Hematopoietic multipotent progenitor cell treated with erythropoietin and hydrocortisone succinate and interleukin-3 and kit ligand, for 4 days (in vitro differentiated cells): ENCODE measurements at regions not wholly inside any gene's neighbourhood (a gene's known extent, or its start where the extent isn't known, plus 50 kb on each side); places are given as distances from the start of the nearest gene placed in this dataset.
A peak's percentile ranks its signal among the peaks of the same experiment; 100 is the strongest.
"Not testable (repeated sequence)": the region's sequence is repeated elsewhere in the genome, so short reads cannot be mapped to it uniquely, and the experiment has no call there.

Source experiments
- DNase-seq: peaks from one replicate; pipeline ENCODE4 v3.0.0-alpha.2; 2015

DNA sequence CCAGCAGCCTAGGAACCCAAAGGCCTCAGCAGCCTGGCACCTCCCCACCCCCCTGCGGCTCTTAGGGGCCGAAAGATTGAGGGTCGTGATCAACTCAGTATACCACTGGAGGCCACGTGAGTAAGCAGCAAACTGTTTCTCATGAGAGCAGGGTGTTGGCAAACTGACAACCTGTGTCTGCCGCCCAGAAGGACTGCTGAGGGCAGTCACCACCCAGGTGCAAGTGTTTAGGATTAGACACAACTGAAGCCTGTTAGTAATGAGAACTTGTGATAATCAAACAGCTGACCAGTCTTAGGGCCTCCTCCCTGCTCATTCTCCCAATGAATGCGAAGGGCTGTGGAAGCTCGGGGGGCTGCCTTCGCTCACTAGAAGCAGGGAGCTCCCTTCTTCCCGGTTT is 128.8 kb downstream of the ARRDC4 start:
- DNase-seq = not testable (repeated sequence)

DNA sequence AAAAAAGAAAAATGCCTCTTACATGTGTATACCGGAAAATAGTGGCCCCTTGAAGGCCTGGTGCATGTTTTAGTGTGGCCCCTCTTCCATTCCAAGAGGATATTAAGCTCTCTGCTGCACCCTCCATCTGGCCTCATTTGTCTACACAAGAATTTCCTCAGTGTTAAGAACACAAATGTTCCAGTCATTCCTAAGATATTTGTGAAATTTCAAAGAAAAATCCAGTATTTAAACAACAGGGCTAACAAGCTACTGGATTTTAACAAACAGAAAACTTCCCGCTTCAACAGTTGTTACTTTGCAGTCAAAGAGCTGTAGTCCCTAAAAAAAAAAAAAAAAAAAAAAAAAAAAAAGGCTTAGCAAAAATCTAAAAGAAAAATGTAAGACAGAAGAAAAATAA is 137.5 kb downstream of the ARRDC4 start:
- not testable (repeated sequence) for DNase-seq

DNA sequence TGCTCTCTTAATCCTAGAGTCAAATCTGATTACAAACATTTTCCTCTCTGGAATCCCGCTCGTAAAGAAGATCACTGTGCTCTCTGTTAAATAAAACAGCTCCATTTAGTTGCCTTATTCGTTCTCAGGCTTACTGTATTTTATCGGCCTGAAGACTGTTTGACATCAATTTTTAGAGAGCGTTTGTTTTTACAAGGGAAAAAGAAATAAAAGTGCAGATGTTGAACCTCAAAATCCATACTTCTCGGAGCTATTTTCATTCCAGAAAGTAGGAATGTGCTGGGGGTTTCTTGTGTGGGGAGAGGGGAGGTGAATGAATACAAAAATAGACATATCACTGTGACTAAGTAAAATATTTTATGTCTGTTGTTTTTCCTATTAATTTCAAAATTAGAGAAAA is 140.1 kb downstream of the ARRDC4 start:
- DNase-seq = not testable (repeated sequence)

- DNase-seq = no peak
Measured at GRCh38 chr15:98103570-98103969, 143.1 kb downstream of the ARRDC4 start.

DNA sequence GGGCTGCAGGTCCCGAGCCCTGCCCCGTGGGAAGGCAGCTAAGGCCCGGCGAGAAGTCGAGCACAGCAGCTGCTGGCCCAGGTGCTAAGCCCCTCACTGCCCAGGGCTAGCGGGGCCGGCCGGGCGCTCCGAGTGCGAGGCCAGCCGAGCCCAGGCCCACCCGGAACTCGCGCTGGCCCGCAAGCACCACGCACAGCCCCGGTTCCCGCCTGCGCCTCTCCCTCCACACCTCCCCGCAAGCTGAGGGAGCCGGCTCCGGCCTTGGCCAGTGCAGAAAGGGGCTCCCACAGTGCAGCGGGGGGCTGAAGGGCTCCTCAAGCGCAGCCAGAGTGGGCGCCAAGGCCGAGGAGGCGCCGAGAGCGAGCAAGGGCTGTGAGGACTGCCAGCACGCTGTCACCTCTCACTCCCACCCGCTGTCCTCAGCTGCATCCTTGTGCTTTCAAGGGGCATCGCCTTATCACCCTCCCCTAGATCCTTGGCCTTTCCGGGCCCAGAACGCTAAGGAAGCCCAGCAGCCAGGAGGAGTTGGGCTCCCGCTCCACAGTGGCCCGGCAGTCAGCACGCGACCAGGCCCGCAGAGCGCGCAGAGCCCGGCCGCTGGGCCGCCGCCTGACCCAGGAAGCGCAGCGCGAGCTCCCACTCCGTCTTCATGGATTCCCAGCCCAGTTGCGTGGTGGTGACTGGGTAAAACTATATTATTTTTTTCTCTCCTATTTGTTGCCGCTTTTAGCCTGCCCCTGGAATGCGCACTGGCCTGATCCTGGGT is 144.1 kb downstream of the ARRDC4 start:
- DNase-seq = not testable (repeated sequence)

DNA sequence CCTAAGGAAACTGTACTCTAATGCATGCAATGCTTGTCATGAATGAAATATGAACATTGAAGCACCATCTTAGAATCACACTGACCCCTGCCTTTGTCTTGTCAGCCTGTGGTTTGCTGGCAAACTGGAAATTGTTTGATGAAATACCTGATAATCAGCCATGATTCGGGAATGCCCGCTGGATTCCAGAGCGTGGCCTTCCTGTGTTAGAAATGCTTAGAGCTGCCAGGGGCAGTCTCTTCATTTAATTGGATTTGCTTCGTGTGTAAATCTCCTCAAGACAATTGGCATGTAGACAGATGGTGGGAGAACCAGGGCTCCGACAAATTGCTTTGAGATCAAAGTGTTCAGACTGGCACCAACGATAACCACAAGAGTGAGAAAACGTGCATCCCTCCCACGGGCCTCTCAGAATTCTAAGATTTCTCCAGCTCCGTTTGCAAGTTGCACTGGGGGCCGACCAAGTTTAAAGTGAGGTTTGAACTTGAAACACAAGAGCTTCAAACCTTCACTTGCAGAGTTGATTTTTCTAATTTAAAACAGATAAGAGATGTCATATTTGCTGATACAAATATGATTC is 146.2 kb downstream of the ARRDC4 start:
- DNase-seq = not testable (repeated sequence)

DNA sequence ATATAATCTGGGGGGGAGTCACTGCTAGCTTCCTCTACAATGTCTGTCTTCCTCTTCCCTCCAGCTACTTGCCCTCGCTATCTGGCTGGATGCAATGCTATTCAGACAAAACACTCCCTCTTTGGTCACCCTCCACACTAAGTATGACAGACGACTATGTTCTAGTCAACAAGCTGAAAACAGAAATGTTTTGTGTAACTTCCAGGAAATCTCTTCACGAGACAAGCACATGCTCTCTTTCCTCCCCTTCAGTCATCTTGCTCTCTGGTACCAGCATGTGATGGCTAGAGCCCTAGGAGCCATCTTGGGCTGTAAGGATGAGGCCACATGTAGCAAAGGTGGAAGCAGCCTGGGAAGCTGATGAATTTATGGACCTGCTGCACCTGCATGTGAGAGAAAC is 151.3 kb downstream of the ARRDC4 start:
- DNase-seq = peak; percentile 18

GRCh38 chr15:98113327-98113726 is 152.8 kb downstream of the ARRDC4 start:
- DNase-seq = no peak

GRCh38 chr15:98120561-98120960 is 160.1 kb downstream of the ARRDC4 start:
- no peak for DNase-seq

GRCh38 chr15:98121536-98121935 is 161.0 kb downstream of the ARRDC4 start:
- no peak for DNase-seq

- DNase-seq = no peak
Measured at GRCh38 chr15:98121957-98122356, 161.5 kb downstream of the ARRDC4 start.

DNA sequence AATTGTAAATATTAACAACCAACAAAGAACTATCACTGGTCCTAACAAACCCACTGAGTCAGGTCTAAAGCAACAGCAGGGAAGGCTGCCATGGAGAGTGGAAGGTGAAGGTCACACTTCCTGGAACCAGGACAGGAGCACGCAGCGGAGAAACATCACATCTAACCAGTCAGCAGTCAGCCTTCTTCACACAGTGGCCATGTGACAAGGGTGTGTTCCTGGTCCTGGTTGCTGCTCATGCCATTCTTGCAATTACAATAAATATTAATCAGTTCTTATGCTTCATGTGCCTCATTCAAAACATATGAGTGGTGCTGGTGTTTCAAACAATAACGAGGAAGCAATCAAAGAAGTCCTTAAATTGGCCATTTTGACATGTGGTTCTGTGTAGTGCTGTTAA is 162.8 kb downstream of the ARRDC4 start:
- no peak for DNase-seq

DNA sequence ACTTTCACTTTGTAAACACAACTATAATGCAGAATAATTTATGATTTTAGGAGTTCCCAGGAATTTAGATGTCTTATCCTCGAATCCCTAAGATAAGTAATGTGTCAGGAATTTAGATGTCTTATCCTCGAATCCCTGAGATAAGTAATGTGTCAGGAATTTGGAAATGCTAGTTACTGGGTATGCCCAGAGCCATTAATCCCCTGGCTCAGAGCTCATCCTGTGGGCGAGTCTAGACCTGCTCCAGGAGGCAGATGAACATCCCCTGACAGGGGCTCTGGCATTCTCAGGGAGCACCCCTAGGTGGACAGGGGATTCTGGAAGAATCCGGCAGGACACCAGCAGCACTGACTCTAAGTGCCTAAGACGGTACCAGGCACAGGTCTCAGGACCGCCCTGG is 163.3 kb downstream of the ARRDC4 start:
- no peak for DNase-seq

DNA sequence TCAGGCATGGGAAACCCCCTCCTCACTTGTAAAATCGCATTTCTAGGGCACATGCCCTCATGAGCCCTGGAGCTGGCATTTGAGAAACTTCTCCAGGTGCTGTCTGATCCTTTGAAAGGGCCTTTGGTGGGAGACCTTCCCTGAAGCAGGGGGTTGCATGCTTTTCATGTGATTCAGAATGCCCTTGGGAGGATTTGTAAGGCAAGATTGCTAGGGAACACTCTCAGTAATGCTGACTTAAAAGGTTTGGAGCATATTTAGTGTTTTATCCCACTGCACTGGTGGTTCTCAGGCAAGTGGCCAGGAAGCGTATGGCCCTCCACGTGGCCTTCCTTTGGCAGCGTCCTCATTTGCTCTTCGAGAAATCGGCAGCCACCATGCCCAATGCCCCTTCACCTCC is 164.1 kb downstream of the ARRDC4 start:
- DNase-seq = no peak

- no peak for DNase-seq
Measured at GRCh38 chr15:98126326-98127085, 166.0 kb downstream of the ARRDC4 start.

GRCh38 chr15:98127586-98127985 is 167.1 kb downstream of the ARRDC4 start:
- no peak for DNase-seq

- no peak for DNase-seq
Measured at GRCh38 chr15:98131924-98132323, 171.4 kb downstream of the ARRDC4 start.

GRCh38 chr15:98134905-98135304 is 174.4 kb downstream of the ARRDC4 start:
- DNase-seq = no peak

- no peak for DNase-seq
Measured at GRCh38 chr15:98138910-98139309, 178.4 kb downstream of the ARRDC4 start.

GRCh38 chr15:98139337-98139736 is 178.8 kb downstream of the ARRDC4 start:
- DNase-seq = peak; percentile 66

DNA sequence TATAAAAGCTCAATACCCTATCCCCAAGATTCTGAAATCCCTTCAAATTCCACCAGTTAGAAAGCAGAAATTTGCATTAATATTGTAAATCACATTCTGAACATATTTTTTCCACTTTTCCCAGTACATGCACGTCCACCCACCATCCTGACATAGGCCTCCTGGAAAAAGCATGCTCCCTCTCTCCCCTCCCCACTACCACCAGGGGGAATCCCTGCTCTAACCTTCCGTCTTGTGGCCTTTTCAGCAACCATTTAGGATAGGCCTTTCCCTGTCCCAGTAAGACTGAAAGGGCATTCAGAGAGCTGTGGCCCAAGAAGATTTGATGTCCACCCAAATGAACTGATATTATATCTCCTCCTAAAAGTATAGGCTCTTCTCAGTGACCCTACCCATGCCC is 182.1 kb downstream of the ARRDC4 start:
- no peak for DNase-seq

- no peak for DNase-seq
Measured at GRCh38 chr15:98143116-98143515, 182.6 kb downstream of the ARRDC4 start.

- no peak for DNase-seq
Measured at GRCh38 chr15:98144388-98144787, 183.9 kb downstream of the ARRDC4 start.
